Right renal cortex interstitium (tissue), 3 donors: ENCODE measurements at regions not wholly inside any gene's neighbourhood (a gene's known extent, or its start where the extent isn't known, plus 50 kb on each side); places are given as distances from the start of the nearest gene placed in this dataset.

Experiments
- DNase-seq, 3 donors: peaks; one replicate each; pipeline ENCODE4 v3.0.0-alpha.2; 2013; ENCODE audit warnings: low read depth in 3 of 3, low spot score in 2 of 3

- no peak for DNase-seq
Measured at GRCh38 chr10:130230036-130230435, 93.8 kb downstream of the GLRX3 start.

GRCh38 chr10:130230611-130231010, 94.4 kb downstream of the GLRX3 start:
- no peak for DNase-seq

- no peak for DNase-seq
Measured at GRCh38 chr10:130231251-130231741, 95.1 kb downstream of the GLRX3 start.

- no peak for DNase-seq
Measured at GRCh38 chr10:130232166-130233034, 96.2 kb downstream of the GLRX3 start.

- DNase-seq = no peak
Measured at GRCh38 chr10:130233035-130233360, 96.8 kb downstream of the GLRX3 start.

- no peak for DNase-seq
Measured at GRCh38 chr10:130233426-130233825, 97.2 kb downstream of the GLRX3 start.

GRCh38 chr10:130234171-130234965, 98.2 kb downstream of the GLRX3 start:
- DNase-seq = no peak

- no peak for DNase-seq
Measured at GRCh38 chr10:130236711-130237110, 100.5 kb downstream of the GLRX3 start.

- DNase-seq = no peak
Measured at GRCh38 chr10:130240409-130240808, 104.2 kb downstream of the GLRX3 start.

GRCh38 chr10:130242513-130242912, 106.3 kb downstream of the GLRX3 start:
- no peak for DNase-seq

GRCh38 chr10:130243015-130243414, 106.8 kb downstream of the GLRX3 start:
- no peak for DNase-seq

GRCh38 chr10:130244031-130244927, 108.1 kb downstream of the GLRX3 start:
- no peak for DNase-seq

GRCh38 chr10:130244928-130245495, 108.8 kb downstream of the GLRX3 start:
- DNase-seq = no peak

- no peak for DNase-seq
Measured at GRCh38 chr10:130246113-130246512, 109.9 kb downstream of the GLRX3 start.

- DNase-seq = no peak
Measured at GRCh38 chr10:130250127-130250526, 113.9 kb downstream of the GLRX3 start.

- no peak for DNase-seq
Measured at GRCh38 chr10:130251766-130252165, 115.6 kb downstream of the GLRX3 start.

- DNase-seq = peak; percentile 47 to 61 (median 53)
Measured at GRCh38 chr10:130254243-130254642, 118.1 kb downstream of the GLRX3 start.

GRCh38 chr10:130254662-130255061, 118.5 kb downstream of the GLRX3 start:
- peak in 1 of 3 donors; percentile 19 for DNase-seq

GRCh38 chr10:130255777-130256176, 119.6 kb downstream of the GLRX3 start:
- DNase-seq = no peak

- DNase-seq = no peak
Measured at GRCh38 chr10:130257897-130258296, 121.7 kb downstream of the GLRX3 start.
